ENCODE measurements at regions not wholly inside any gene's neighbourhood (a gene's known extent, or its start where the extent isn't known, plus 50 kb on each side); places are given as distances from the start of the nearest gene placed in this dataset.

DNA sequence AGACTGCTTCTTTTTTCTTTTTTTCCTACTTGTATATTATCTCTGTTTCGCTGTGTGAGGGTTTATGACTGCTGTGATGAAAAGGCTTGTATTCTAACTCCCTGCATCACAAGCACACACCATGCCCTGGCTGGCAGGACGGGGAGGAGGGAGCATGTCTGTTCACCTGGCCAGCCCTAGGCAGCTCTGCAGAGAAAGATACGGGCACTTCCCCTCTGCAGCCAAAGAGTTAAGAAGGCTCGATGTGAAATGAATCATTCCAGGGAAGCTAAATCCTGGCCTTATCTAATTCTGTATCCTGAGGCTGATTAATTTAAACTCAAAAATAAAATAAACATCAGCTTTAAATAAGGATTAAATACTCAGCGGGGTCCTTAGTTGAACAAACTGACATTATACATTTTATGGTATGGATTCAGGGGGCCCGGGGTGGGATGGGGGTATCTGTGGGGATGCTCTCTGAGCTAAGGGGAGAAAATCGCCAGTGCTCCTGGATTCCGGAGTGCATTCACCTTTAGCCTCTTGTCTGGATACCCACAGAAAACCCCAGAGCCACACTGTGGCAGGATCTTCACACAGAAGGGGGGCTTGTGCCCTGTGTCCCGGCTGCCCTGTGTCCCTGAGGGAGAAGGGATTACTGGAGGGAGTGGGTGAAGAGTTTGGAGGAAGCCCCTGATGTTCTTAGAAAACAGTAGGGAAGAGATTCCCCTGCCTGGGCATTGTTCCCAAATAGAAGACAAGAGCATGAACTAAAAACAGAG is 321.5 kb downstream of the NPHP4 start:
- peaks cover 11 to 31% (median 19%) of the 10 kb centered on the region in 9 donors for H3K9me3 Mint-ChIP-seq
- POLR2A ChIA-PET, result no interaction called here
- ATAC-seq (no peak), DNase-seq (no peak)
- peaks cover 0 to 11% (median 3%) of the 10 kb centered on the region in 3 donors for H3K36me3 Mint-ChIP-seq
- peaks cover 0 to 9% (median 2%) of the 10 kb centered on the region in 5 donors for H3K27me3 Mint-ChIP-seq
- H3K4me3 Mint-ChIP-seq, result no peak overlapping the region
- H3K4me1 Mint-ChIP-seq, result peaks cover 0 to 24% (median 14%) of the 10 kb centered on the region in 4 donors
- no peak overlapping the region for H3K27ac Mint-ChIP-seq

DNA sequence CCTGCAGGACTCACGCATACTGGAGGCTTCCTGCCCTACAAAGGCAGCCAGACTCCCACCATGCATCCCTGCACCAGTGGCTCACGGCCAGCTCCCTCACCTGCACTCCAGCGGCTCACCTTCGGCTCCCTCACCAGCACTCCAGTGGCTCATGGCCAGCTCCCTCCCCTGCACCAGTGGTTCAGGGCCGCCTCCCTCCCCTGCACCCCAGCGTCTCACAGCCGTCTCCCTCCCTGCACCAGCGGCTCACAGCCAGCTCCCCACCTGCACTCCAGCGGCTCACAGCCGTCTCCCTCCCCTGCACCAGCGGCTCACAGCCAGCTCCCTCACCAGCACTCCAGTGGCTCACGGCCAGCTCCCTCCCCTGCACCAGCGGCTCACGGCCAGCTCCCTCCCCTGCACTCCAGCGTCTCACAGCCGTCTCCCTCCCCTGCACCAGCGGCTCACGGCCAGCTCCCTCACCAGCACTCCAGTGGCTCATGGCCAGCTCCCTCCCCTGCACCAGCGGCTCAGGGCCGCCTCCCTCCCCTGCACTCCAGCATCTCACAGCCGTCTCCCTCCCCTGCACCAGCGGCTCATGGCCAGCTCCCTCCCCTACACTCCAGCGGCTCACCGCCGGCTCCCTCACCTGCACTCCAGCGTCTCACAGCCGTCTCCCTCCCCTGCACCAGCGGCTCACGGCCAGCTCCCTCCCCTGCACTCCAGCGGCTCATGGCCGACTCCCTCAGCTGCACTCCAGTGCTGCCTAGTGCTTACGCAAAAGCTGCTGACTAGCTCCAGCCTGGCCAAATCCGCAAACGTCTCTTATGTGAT is 324.5 kb downstream of the NPHP4 start:
- DNase-seq (peak in 5 of 10 donors; percentile 35 to 53 (median 36)), ATAC-seq (peak; percentile 51 to 65)
- Mint-ChIP-seq H3K27me3 (peaks cover 0 to 6% (median 0%) of the 10 kb centered on the region in 5 donors), H3K27ac (peak overlapping the region; percentile 45 to 89 (median 80)), H3K4me1 (peaks cover 0 to 36% (median 21%) of the 10 kb centered on the region in 4 donors), H3K4me3 (peak overlapping the region; percentile 63 to 83 (median 79)), H3K36me3 (no peaks in the 10 kb centered on the region), H3K9me3 (peaks cover 0 to 10% (median 4%) of the 10 kb centered on the region in 9 donors)
- POLR2A ChIA-PET, result interaction anchor here (1.1 to 1.6 kb wide), 2 partner anchors 16 to 17 kb away, joined by 4 read pairs; no protein-coding TSS in a partner anchor

DNA sequence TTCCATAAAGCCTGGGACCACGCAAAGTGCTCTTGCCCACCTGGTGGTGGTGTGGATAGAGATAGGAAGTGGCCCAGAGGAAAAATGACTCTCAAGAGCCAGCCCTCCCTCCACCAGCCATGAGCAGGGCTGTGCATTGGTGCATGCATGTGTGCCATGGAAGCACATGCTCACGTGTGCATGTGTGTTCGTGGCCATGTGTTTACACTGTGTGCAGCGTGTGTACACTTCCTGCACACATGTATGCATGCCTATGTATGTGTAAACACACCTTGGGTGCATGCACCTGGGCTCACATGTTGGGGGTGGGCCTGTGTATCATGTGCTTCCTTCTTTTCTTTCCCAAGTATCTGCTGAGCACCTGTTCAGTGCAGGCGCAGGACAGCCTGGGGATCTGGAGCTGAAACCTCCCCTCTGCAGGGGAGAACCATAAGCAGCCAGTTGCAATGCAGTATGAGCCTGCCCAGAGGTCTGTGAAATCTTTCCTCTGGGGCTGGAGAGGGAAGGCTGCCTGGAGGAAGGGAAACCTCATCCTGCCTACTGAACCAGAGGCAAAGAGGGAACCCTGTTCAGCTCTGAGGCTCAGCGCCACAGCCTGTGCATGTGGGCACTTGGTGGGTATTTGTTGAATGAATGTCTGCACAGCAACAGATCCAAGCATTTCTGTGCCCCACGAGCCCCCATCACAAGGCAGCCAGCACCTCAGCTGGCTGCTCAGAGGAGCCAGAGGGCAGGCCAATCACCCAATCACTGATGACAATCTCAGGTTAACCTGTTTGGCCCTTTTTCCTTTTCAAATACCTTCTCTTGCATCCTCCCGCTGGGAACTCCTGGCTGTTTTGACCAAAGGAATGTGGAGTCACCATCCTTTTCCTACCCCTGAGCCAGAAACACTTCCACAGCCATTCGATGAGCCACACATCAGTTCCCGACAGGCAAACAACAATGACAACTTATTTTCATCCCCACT is 327.0 kb downstream of the NPHP4 start:
- H3K27ac Mint-ChIP-seq, result peak overlapping the region in 2 of 10 donors; percentile 20 to 27
- peaks cover 0 to 42% (median 23%) of the 10 kb centered on the region in 4 donors for H3K4me1 Mint-ChIP-seq
- H3K27me3 Mint-ChIP-seq, result peaks cover 0 to 10% (median 0%) of the 10 kb centered on the region in 5 donors
- DNase-seq (no peak), ATAC-seq (no peak)
- H3K9me3 Mint-ChIP-seq, result peaks cover 0 to 4% (median 0%) of the 10 kb centered on the region in 9 donors
- no peaks in the 10 kb centered on the region for H3K36me3 Mint-ChIP-seq
- POLR2A ChIA-PET, result no interaction called here
- peak overlapping the region in 1 of 10 donors; percentile 30 for H3K4me3 Mint-ChIP-seq

DNA sequence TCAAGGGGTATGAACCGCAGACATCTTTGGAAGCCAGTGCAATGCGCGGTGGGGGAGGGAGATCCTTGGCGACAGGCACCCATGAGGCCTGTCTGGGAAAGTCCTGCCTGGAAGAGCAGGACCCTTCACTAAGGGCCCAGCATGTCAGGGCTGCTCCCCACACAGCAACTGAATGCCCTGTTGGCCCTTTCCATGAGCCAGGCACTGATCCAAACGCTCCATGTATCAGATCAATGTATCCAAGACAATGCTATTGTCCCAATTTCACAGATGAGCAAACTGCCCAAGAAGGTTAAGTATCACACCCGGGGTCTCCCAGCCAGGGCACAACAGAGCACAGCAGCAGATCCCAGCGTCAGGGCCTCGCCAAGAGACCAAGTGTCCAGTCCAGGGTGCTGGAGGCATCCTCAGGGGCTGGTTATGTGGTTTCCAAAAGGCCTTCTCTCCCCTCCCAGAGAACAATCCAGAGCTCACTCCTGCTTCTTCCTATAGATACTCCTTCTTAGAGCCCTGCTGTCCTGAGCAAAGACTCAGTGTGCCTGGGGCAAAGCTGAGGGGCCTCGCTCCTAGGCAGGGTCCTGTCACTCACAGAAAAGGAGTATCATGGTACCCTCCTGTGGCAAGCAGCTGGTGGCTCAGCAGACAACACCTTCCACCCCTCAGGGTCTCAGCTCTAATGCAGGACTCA is 328.0 kb downstream of the NPHP4 start:
- no peak for ATAC-seq
- POLR2A ChIA-PET, result no interaction called here
- no peak for DNase-seq
- H3K4me1 Mint-ChIP-seq, result peaks cover 0 to 45% (median 22%) of the 10 kb centered on the region in 4 donors
- H3K9me3 Mint-ChIP-seq, result peaks cover 0 to 4% (median 0%) of the 10 kb centered on the region in 9 donors
- no peaks in the 10 kb centered on the region for H3K36me3 Mint-ChIP-seq
- peaks cover 0 to 6% (median 0%) of the 10 kb centered on the region in 5 donors for H3K27me3 Mint-ChIP-seq
- no peak overlapping the region for H3K4me3 Mint-ChIP-seq
- peak overlapping the region in 2 of 10 donors; percentile 27 to 45 for H3K27ac Mint-ChIP-seq

DNA sequence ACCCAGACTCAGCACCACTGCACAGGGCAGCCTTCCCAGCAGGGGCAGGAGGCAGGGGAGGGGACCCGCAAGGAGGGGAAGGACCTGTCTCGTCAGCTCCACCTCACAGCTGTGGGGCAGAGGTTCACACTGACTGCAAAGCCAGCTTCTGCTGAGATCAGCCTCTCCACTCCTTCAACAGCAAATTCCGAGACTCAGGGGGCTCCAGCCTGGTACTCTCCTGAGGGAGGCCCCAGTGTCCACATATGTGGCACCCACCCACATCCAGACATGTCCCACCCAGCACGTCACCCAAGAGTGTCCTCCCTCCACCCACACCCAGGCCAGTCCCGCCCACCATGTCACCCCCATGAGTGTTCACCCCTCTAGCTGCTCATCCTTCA is 329.5 kb downstream of the NPHP4 start:
- Mint-ChIP-seq H3K4me3 (no peak overlapping the region), H3K9me3 (peaks cover 0 to 4% (median 0%) of the 10 kb centered on the region in 9 donors), H3K4me1 (peaks cover 0 to 36% (median 13%) of the 10 kb centered on the region in 4 donors), H3K36me3 (no peaks in the 10 kb centered on the region), H3K27ac (no peak overlapping the region), H3K27me3 (peaks cover 0 to 6% (median 0%) of the 10 kb centered on the region in 5 donors)
- POLR2A ChIA-PET, result no interaction called here
- no peak for DNase-seq
- ATAC-seq, result no peak

DNA sequence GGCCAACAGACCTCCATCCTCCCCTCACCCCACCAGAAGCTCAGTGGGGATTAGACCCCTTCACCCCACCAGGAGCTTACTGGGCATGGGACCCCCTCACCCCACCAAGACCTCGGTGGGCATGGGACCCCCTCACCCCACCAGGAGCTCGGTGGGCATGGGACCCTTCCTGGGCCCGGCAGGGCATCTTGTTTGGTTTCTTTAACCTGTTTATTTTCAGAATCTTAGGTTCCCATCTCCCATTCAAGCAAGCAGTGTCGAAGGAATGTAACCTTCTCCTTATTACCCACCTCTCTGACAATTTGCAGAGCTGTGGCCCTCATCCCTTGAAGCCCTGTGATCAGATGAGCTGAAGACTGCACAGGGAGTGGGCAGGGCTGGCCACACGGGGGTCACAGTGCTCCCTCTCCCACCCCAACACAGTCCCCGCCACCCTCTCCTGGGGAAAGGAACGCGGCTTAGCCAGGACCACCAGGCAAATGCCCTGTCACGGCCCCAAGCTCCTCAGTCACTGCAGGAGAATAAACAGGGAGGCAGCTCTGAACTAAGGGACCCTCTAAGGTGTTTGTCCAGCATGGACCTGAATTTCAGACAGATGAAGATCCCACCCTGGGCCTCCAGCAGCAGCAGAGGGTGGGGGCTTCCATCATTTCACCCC is 330.0 kb downstream of the NPHP4 start:
- Mint-ChIP-seq H3K4me1 (peaks cover 0 to 31% (median 11%) of the 10 kb centered on the region in 4 donors), H3K4me3 (no peak overlapping the region), H3K36me3 (no peaks in the 10 kb centered on the region), H3K27ac (no peak overlapping the region), H3K27me3 (peaks cover 0 to 6% (median 0%) of the 10 kb centered on the region in 5 donors), H3K9me3 (peaks cover 0 to 4% (median 0%) of the 10 kb centered on the region in 9 donors)
- ATAC-seq (no peak), DNase-seq (no peak)
- POLR2A ChIA-PET, result no interaction called here

DNA sequence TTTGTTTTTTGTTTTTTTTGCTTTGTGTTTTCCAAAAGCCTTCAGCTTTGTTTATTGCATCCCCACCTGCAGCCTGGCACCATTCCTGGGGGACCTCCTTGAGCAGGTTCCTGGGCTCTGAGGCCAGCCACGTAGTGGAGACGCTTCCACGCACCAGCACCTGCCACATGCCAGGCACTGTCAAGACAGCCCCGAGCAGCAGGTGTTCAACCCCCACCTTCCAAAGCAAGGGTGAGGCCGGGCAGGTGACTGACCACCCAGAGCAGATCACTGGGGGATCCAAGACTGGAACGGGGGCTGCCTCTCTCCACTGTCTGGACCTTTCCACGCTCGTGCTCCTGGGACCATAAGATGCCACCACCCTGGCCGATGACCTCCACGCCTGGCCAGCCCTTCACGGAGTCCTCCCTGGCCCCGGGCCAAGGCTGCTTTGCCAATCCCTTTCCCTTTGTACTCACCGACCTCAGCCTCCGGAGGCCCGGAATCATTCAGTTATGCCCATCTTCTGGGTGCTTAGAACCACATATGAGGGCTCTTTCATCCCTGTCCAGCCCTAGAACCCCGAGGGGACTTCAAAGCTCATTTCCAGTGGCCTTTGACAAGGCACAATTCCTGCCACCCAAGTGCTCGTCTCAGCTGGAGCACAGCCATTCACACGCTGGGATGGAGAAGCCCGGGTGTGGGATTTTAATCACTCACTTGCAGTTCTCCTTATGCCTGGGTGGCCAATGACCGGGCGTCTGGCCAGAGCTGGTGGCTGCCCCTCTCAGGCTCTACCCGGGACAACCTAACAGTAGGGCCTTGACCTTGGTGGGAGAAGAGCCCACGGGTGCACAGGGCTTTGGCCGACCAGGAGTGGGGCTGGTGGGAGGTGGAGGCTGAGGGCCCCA is 330.8 kb downstream of the NPHP4 start:
- H3K36me3 Mint-ChIP-seq, result no peaks in the 10 kb centered on the region
- no peak overlapping the region for H3K4me3 Mint-ChIP-seq
- H3K9me3 Mint-ChIP-seq, result peaks cover 0 to 4% (median 0%) of the 10 kb centered on the region in 9 donors
- DNase-seq, result no peak
- no peak for ATAC-seq
- POLR2A ChIA-PET, result no interaction called here
- H3K4me1 Mint-ChIP-seq, result peaks cover 0 to 24% (median 9%) of the 10 kb centered on the region in 4 donors
- peaks cover 0 to 10% (median 0%) of the 10 kb centered on the region in 5 donors for H3K27me3 Mint-ChIP-seq
- H3K27ac Mint-ChIP-seq, result peak overlapping the region in 1 of 10 donors; percentile 57

DNA sequence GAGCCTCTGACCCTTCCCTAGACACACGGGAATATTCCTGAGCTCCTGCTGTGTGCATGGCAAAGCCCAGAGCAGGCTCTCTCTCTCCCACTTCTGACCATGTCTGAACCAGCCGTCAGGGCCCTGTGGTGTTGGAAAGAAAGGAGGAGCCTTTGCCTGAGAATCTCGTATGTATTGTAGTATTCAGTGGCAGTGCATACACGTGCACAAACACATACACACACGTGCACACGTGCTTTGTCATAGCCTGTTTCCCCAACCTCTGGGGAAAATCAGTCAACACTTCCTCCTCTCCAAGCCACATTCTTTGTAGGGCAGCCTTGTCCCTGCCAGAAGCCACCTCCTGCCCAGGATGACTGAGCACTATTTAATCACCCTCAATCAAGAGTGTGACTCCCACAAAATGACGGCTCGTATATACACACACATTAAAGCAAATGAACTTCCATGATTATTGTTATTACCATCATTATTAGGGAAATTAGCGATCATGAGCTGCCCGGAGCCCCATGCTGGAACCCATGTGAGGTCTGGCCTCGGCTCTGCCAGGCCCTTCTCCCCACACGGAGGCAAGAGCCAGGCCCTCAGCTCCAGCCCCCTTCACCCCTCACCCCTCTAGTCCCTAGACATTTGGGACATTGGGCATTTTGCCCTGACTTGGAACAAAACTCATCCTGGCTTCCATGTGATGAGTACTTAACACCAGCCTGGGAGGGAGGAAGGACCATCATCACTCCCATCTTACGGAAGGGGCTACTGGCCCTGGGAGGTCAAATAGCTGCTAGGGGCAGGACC is 331.9 kb downstream of the NPHP4 start:
- H3K9me3 Mint-ChIP-seq, result peaks cover 0 to 11% (median 0%) of the 10 kb centered on the region in 9 donors
- ATAC-seq (no peak), DNase-seq (no peak)
- POLR2A ChIA-PET, result no interaction called here
- H3K4me3 Mint-ChIP-seq, result no peak overlapping the region
- H3K4me1 Mint-ChIP-seq, result peaks cover 0 to 21% (median 9%) of the 10 kb centered on the region in 4 donors
- peak overlapping the region in 1 of 10 donors; percentile 2 for H3K27ac Mint-ChIP-seq
- H3K27me3 Mint-ChIP-seq, result peaks cover 0 to 10% (median 0%) of the 10 kb centered on the region in 5 donors
- H3K36me3 Mint-ChIP-seq, result no peaks in the 10 kb centered on the region

DNA sequence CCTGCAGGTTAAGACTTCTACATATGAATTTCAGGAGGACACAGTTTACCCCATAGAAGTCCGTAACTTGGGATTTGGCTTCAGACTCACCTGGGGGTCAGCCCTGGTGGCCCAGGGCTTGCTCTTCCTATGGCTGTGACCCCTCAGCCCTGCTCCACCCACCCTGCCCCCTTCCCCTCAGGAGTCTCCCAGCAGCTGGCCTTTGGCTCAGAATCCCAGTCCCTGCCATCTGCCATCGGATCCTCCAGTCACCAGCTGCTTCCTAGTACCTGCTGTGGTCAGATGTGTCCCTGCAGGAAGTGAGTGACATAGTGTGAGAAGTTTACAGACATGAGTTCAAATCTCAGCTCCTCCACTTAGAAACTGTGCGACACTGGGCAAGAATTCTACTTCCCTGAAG is 332.6 kb downstream of the NPHP4 start:
- Mint-ChIP-seq H3K27ac (no peak overlapping the region), H3K27me3 (peaks cover 0 to 10% (median 0%) of the 10 kb centered on the region in 5 donors), H3K9me3 (peaks cover 0 to 13% (median 0%) of the 10 kb centered on the region in 9 donors), H3K4me1 (peaks cover 0 to 21% (median 9%) of the 10 kb centered on the region in 4 donors), H3K36me3 (no peaks in the 10 kb centered on the region), H3K4me3 (no peak overlapping the region)
- no peak for ATAC-seq
- POLR2A ChIA-PET, result no interaction called here
- DNase-seq, result no peak

All from naive thymus-derived CD8-positive, alpha-beta T cell (primary cell).